ENCODE measurements at regions not wholly inside any gene's neighbourhood (a gene's known extent, or its start where the extent isn't known, plus 50 kb on each side); places are given as distances from the start of the nearest gene placed in this dataset.

DNA sequence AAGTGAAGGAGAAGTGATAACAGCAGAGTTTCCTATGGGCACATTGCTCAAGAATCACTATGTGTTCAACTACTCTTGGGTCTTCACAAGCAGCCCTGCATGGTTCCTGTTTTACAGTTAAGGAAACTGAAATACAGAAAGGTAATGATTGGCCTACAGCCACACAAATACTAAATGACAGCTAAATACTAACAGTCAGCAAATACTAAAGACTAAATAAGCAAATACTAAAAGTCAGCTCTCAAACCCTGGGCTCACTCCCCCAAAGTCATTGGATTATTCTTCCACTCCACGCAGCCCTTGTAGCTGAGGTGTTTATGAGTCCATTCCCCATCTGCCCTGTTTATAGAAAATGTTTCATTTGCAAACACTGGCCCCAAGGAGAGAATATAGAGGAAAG is 372.7 kb upstream of the CDH11 start:
- in situ Hi-C loops (cut with HindIII; ENCODE audit: low sequenced_read_pairs), result no loop called here
- no peak overlapping the region for H3K4me3 ChIP-seq (ENCODE audit: low read depth, low read length)
- TF ChIP-seq, protein P1, sequence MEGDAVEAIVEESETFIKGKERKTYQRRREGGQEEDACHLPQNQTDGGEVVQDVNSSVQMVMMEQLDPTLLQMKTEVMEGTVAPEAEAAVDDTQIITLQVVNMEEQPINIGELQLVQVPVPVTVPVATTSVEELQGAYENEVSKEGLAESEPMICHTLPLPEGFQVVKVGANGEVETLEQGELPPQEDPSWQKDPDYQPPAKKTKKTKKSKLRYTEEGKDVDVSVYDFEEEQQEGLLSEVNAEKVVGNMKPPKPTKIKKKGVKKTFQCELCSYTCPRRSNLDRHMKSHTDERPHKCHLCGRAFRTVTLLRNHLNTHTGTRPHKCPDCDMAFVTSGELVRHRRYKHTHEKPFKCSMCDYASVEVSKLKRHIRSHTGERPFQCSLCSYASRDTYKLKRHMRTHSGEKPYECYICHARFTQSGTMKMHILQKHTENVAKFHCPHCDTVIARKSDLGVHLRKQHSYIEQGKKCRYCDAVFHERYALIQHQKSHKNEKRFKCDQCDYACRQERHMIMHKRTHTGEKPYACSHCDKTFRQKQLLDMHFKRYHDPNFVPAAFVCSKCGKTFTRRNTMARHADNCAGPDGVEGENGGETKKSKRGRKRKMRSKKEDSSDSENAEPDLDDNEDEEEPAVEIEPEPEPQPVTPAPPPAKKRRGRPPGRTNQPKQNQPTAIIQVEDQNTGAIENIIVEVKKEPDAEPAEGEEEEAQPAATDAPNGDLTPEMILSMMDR (IDR thresholded peaks at IDR 0.05; ENCODE audit: low read depth, low read length, missing control alignments), result no peak
- DNase-seq (ENCODE audit: low read depth), result no peak

GRCh38 chr16:65494080-65494479 is 372.2 kb upstream of the CDH11 start:
- TF ChIP-seq, protein P1 (IDR thresholded peaks at IDR 0.05; ENCODE audit: low read depth, low read length, missing control alignments), result no peak
- no peak overlapping the region for H3K4me3 ChIP-seq (ENCODE audit: low read depth, low read length)
- in situ Hi-C loops (cut with HindIII; ENCODE audit: low sequenced_read_pairs), result no loop called here
- DNase-seq (ENCODE audit: low read depth), result no peak

DNA sequence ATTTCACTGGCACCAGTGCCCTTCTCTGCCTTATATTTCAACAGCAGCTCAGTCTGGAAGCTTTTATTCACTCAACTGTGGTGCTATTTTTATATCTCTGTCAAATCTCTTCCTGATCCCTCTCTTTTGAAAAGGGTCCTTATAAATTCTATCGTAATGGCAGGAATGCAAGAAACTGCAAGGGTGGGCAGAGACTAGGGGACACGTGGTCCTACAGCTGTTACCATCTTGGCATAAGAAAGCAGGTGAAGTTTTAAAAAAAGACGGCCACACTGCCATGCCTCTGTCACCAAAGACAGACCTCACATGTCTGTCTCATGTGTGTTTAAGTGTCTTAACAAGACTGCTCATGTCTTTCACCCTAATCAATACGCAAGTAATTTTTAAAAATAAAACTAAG is 368.4 kb upstream of the CDH11 start:
- H3K4me3 ChIP-seq (ENCODE audit: low read depth, low read length), result no peak overlapping the region
- TF ChIP-seq, protein P1 (IDR thresholded peaks at IDR 0.05; ENCODE audit: low read depth, low read length, missing control alignments), result no peak
- no peak for DNase-seq (ENCODE audit: low read depth)
- in situ Hi-C loops (cut with HindIII; ENCODE audit: low sequenced_read_pairs), result no loop called here

GRCh38 chr16:65489531-65490023 is 367.7 kb upstream of the CDH11 start:
- in situ Hi-C loops (cut with HindIII; ENCODE audit: low sequenced_read_pairs), result no loop called here
- no peak for DNase-seq (ENCODE audit: low read depth)
- no peak overlapping the region for H3K4me3 ChIP-seq (ENCODE audit: low read depth, low read length)
- TF ChIP-seq, protein P1 (IDR thresholded peaks at IDR 0.05; ENCODE audit: low read depth, low read length, missing control alignments), result no peak

GRCh38 chr16:65487231-65487630 is 365.4 kb upstream of the CDH11 start:
- H3K4me3 ChIP-seq (ENCODE audit: low read depth, low read length), result no peak overlapping the region
- no peak for DNase-seq (ENCODE audit: low read depth)
- in situ Hi-C loops (cut with HindIII; ENCODE audit: low sequenced_read_pairs), result no loop called here
- TF ChIP-seq, protein P1 (IDR thresholded peaks at IDR 0.05; ENCODE audit: low read depth, low read length, missing control alignments), result no peak

- no peak for DNase-seq (ENCODE audit: low read depth)
- in situ Hi-C loops (cut with HindIII; ENCODE audit: low sequenced_read_pairs), result no loop called here
- no peak overlapping the region for H3K4me3 ChIP-seq (ENCODE audit: low read depth, low read length)
- TF ChIP-seq, protein P1 (IDR thresholded peaks at IDR 0.05; ENCODE audit: low read depth, low read length, missing control alignments), result no peak
Observed at GRCh38 chr16:65481956-65482355, 360.1 kb upstream of the CDH11 start.

Data from astrocyte of the cerebellum (primary cell).